ENCODE measurements at regions not wholly inside any gene's neighbourhood (a gene's known extent, or its start where the extent isn't known, plus 50 kb on each side); places are given as distances from the start of the nearest gene placed in this dataset.
"Not testable (repeated sequence)": the region's sequence is repeated elsewhere in the genome, so short reads cannot be mapped to it uniquely, and the experiment has no call there.

DNA sequence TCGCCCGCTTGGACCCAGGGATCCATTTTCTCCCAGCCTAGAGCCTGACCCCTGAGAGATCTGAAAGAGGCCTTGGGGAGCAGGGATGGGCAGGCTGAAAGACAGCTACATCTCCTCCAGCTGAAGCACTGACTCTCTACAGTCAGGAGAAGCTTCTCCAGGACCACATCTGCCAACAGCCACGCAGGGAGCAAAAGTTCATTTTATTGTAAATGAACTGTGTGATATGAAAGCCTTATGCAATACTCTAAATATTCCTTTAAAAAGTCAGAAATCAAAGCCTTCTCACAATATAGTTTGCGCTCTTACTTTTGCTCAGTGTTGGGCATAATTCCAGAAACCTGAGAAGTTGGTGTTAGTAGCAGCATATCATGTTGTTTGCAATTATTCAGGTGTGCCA, 428.9 kb upstream of the RAB6C start:
- no peak for FAIRE-seq

DNA sequence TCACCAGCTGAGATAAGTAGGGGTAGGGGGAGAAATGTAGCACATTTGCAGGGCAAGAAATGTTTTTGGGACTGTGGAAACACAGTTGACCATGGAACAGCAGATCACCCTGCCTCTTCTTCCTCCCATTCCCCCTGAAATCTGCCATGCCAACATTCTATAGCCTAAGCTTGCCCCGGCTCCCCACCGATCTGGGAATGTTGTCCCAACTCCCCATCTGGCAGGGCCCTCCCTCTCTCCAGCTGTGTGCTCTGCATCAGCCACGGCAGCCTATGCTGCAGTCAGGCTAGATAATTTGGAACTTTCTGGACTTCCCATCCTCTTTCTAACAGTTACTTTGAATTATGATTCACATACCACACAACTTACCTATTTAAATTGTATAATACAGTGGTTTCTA, 425.1 kb upstream of the RAB6C start:
- FAIRE-seq: no peak

DNA sequence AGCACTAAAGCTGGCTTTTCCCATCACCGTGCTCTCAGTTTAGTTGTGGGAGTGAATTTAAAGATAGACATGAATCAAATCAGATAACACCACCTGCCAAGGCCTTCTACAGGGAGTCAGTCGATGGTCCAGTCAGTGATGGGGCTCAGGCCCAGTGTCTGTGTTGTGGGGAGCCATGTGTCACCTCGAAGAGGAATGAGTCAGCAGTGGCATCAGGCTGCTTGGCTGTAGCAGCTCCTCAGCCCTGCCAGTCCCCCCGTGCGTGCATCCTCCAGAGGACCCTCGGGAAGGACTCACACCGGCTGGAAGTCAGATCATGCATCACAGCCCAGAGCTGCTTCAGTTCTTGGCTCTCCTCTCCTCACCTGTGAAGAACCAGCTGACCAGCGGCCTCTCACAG, 420.4 kb upstream of the RAB6C start:
- no peak for FAIRE-seq

DNA sequence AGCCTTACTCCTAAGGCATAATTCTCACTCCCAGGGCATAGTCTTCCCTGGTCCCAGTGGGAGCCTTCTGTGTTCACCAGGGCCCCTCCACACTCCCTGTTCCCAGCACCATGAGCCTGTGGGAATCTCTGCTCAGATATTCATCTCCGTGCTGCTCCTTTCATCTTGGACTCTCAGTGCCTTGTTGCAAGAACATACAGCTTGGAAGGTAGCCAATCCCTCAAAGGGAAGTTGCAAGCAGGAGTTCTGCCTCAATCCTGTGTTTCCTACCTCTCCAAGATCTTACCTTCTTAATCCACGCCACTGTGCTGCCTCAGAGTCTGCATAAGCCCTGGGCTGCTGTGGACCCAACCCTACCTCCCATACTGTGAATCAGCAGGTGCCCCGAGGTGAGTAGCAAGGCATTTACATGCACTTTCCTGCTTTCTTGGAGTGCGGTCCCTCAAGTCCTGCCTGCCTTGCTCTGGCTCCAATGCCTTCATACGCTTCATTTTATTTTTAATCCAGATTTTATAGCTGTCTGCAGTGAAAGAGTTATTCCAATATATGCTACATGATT, 413.8 kb upstream of the RAB6C start:
- no peak for FAIRE-seq

DNA sequence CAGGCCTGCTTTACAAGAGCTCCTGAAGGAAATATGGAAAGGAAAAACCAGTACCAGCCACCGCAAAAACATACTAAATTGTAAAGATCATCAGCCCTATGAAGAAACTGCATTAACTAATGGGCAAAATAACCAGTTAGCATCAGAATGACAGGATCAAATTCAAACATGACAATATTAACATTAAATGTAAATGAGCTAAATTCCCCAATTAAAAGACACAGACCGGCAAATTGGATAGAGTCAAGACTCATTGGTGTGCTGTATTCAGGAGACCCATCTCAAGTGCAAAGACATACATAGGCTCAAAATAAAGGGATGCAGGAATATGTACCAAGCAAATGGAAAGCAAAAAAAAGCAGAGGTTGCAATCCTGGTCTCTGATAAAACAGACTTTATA, 408.7 kb upstream of the RAB6C start:
- not testable (repeated sequence) for FAIRE-seq

DNA sequence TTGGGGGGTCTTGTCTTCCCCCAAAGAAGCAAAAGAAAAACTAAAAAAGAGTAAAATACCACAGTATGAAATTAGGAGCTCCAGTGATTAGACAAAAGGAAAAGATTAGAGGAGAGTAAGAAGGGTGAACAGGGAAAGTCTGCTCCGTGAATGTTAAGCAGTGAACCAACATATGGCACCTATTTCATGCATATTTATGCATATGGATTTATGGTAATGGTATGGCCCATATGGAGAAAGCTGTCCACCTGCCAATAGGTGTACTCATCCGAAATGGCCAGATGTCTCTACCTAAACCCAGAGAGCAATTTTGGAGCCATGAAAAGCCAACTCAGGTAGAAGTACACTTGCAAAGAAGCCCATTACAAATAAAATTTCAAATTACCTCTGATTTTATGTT, 404.0 kb upstream of the RAB6C start:
- no peak for FAIRE-seq

DNA sequence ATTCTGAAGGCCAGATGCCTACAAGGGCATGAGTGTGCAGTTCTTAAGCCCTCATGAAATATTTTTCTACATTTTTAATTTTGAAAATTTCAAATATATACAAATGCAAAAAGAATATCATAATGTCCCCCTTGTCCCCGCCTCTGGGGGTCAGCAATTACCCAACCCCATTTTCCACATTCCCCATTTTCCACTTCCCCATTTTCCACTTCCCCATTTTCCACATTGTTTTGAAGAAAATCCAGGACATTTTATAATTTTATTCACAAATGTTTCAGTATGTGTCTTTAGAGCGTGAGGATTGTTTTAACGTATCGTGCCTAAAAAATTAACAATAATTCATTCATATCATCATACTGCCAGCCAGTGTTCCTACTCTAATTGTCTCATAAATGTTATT, 403.6 kb upstream of the RAB6C start:
- FAIRE-seq: no peak

DNA sequence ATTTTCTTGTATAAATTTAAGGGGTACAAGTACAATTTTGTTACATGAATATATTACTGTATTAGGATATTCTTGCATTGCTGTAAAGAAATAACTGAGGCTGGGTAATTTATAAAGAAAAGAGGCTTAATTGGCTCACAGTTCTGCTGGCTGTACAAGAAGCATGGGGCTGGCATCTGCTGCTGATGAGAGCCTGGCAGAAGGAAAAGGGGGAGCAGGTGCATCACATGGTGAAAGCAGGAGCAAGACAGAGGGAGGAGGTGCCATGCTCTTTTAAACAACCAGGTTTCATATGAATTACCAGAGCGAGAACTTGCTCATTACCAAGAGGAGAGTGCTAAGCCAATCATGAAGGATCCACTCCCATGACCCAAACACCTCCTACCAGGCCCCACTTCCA, 399.5 kb upstream of the RAB6C start:
- no peak for FAIRE-seq

DNA sequence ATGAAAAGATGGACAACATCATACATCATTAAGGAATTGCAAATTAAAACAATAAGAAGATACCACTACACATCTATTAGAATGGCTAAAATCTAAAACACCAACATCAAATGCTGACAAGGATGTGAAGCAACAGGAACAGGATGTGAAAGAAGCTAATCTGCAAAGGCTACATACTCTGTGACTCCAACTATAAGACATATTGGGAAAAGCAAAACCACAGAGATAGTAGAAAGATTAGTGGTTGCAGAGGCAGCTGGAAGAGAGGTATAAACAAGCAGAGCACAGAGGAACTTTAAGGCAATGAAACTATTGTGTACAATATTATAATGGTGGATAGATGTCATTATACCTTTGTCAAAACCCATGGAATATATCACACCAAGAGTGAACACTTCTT, 393.7 kb upstream of the RAB6C start:
- FAIRE-seq: no peak

DNA sequence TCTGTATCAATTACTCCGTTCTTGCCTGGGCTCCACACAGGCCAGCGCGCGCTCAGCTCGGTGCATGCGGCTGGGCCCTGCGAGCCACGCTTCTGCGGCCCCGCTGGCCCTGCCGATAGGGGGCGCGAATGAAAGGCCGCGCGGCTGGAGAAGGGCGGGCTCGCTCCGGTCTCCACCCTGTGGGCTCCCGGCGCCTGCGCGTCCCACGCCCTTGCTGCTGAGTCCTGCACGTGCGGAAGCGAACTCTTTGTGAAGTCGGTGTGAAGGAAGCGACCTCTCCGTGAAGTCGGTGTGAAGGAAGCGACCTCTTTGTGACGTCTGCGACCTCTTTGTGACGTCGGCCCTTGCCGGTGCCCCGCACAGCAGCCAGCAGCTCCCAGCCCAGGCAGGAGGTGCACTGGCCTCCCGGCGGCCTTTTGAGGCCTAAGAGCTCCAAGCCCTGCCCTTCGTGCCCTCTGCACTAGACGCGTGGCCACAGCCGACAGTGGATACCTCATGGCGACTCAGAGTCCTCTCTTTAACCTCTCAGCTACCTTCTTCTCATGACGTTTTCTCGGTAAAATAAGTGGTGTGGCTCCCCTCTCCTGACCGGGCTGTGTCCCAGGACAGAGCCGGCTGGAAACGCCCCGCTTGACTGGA, 391.9 kb upstream of the RAB6C start:
- no peak for FAIRE-seq

DNA sequence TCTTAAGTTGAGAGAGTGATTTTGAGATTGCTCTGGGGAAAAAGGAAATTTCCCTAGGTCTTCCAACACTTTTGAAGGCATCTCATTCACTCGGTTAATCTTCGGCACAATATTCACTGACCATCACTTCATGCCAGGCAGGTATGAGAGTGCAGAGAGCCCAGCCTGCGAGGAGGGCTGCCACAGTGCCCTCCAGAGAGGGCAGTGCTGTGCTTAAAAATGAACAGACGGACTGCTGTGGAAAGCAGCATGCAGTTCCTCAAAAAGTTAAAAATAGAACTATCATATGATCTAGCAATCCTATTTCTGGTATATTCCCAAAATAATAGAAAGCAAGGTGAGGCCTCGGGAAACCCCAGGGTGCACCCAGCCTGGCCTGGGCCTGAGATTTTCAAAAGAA, 374.9 kb upstream of the RAB6C start:
- FAIRE-seq: no peak

DNA sequence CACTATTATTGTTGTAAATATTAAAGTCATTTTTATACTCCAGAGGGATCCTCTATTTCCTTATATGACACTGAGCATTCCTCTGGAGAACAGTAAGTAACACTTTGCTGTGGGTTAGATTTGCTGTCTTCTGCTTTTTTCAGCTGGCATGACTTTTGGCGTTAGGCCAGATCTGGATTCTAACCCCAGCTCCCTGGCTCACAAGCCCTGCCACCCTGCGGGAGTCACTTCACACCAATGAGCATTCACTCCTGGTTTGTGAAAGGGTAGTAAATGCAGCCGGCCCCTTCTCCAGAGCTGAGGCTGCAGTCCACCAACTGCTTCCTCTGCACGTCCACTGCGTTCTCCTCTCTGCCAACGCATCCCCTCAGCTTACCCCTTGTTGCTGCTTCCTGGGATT, 373.8 kb upstream of the RAB6C start:
- no peak for FAIRE-seq

DNA sequence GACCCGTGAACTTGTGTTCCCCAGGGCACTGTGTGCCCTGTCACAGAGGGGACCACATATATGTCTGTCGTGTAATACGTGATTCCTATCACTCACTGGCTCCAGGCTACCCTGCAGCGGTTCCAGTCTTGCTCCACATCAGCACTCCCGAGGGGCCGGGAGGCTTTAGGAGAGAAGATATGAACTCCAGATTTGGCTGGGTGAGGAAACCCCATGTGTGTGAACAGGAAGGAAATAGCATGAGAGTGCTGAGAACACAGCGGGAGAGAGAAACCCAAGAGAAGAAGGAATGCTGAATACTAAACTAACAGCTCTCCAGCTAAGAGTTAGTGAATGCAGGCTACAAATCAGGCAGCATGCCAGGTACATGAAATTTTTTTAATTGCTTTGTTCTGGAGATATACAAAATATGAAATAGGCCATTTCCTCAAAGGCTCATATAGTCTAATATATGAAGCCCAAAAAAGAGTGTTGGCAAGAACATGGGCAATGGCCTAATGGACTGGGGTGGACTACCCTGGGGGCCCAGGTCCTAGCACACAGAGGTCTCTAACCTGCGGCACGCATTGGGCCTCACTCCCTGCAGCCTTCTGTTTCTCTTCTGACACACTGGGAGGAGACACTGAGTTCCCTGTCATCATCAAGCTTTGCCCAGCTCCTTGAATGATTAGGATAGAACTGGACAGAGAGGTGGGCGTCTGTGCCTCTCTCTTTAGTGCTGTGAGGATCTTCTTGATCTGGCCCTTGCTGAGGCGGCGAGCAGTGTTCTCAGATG, 372.8 kb upstream of the RAB6C start:
- no peak for FAIRE-seq

DNA sequence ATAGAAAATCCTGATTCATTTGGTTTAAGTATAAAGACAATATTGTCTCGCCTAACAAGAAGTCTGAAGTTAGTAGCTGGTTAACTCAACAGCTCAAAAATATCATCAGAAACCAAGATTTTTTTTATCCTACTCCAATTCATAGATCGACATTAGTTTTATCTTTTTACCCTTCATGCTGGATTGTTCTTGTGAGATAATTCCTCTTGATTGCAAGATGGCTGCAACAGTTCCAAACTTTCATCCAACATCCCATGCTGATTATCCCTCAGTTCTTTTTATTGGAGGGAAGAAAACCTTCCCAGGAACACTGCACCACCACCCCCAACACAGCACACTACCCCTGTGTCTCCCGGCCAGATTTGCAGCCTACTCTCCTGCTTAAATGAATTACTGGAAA, 370.2 kb upstream of the RAB6C start:
- no peak for FAIRE-seq

DNA sequence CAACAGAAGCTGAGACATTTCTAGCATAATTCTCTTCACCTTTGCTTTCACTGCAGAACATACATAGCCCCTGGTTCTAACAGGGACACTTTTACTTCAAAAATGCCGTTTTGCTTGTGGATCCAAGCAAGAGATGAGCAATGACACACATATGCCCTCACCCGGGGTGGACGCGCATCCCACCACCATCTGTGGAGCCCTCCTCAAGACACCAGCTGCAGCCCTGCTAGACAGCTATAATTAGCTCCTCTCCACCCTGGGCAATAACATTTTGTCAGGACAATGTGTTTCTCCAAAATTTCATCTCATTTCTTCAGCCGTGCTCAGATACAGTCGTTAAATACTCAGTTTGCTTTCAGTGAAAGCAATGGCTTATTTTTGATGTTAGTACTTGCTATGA, 368.7 kb upstream of the RAB6C start:
- no peak for FAIRE-seq

DNA sequence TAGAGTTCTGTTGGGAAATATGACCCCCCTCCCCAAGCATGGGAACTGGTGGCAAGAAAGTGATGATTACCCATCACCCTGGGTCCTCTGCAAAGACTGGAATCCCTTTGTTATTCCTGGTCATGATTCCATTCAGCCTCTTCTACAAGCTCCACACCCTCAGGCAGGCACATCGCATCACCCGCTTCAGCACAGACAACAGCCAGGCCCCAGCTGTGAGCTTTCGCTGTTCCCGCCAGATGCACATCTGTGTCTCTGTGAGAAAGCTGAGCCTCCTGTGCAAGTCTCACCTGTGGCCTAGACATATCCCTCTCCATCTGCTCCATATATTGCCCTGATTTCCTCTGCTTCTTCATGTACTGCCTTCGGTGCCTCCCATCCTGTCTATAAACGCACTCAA, 368.0 kb upstream of the RAB6C start:
- FAIRE-seq: no peak

DNA sequence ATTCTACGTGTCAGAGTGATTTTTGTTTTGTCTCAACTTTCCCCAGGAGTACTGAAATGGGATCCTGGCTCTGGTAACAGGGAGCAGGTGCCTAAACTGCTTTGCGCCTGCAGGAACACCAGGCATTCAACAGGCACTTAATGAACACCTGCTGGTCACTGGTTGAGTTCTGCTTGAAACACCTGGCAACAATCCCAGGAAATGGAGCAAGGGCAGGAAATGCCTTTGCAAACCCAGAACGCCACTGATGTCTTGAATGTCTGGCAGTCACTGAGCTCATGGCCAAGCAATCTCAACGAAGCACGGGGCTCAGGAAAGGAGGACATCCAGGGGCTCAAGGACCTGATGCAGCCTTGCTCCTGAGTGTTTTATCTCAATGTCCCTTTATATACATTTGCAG, 360.0 kb upstream of the RAB6C start:
- no peak for FAIRE-seq

DNA sequence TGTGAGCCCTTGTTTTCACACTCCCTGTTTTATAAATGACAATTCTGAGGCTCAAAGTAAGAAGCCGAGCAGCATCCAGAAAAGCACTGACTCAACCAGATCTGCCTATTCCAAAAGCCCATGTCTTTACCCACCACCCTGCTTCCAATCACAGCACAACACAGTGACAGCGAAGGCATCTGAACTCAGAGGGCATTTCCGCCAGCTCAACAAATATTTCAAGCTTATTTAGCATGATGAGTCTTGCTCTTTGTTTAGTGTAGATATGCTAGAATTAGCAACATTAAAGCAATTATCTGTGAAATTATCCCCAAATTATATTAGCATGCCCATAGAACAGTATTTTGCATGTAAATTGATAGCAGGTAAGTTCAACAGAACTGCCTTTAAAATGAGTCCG, 359.1 kb upstream of the RAB6C start:
- FAIRE-seq: no peak

DNA sequence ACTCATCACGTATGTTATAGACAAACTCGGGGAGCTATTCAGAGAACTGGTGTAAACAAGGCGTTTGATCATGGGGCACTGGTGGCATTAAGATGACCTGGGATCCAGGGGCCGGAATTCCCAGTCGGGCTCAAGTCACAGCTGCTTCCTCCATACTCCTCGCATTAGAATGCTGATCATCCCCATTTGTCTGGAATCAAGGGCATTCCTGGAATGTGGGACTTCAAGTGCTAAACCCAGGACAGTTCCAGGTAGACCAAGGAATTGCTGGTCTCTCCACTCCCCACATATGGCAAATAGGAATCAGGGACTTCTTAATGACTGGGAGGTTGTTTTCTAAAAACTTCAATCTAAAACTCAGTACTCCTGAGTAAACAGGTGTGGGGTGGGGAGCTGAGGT, 355.7 kb upstream of the RAB6C start:
- no peak for FAIRE-seq

DNA sequence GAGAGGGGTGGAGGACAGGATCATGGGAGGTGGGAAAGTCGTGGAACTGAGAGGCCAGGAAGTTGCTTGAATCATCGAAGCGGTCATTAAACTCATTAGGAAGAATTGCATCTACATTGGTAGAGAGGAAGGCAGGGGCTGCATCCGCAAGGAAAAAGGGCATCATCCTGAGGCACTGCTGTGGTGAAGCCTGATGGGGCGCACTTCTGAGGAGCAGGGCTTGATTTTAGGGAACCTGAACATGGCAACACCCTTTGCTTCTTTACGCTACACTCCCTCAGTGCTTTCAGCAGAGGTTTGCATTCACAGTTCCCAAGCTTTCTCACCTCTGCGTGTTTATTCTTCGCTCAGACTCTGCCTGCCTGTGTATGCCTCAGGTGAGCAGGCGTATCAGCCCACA, 352.0 kb upstream of the RAB6C start:
- FAIRE-seq: no peak

DNA sequence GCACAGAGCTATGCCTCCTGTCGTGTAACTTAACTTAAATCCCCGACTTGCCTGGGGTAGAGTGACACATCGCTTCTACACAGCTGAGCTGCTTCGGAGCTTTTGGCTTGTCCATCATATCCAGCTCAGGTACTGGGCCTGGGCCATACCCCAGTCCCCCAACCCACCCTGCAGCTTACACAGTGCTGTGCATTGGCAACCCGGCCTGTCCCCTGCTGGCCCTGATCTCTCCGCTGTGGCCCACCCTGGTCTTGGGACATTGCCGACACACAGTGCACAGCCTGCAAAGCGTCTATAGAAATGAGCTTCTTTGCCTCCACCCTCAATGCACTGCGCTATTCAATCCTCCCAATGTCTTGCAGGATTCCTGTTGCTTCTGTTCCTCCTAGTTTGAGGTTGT, 342.8 kb upstream of the RAB6C start:
- FAIRE-seq: no peak

DNA sequence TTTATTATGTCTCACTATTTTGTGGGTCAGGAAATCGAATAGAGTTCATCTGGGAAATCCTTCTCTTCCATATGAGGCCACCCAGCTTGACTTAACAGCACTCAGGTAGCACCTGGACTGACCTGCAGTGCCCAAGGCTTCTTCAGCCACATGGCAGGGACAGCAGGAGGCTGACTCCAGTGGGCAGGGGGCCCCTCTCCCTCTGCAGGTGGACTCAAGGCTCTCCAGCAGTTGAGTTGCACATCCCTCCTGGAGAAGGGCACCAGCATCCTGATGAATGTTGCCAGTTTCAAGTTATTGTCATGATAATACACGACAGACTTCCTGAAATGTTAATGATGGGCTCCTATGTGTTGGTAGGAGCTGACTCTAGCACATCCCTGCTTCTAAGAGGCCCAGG, 338.1 kb upstream of the RAB6C start:
- no peak for FAIRE-seq

DNA sequence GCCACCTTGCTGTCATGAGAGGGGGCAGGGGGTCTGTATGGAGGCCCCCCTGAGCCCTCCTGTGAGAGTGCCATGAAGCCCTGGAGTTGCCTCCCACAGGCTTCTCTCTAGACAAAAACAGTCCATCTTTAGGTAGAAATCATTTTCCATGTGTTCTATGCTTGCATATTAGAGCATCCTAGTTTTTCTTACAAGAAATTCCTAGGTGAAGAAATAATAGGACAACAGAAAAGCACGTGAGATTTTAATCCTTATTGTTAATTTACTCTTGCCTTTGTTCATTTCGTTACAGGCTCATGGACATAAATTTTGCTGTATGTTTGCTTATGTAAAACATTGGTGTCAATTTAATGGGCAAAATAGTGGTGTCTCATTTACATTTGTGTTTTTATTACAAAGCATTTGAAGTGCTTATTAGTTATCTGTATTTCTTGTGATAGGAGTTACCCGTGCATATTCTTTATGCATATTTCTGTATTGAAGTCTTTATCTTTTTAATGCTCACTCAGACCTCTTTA, 336.9 kb upstream of the RAB6C start:
- FAIRE-seq: no peak

DNA sequence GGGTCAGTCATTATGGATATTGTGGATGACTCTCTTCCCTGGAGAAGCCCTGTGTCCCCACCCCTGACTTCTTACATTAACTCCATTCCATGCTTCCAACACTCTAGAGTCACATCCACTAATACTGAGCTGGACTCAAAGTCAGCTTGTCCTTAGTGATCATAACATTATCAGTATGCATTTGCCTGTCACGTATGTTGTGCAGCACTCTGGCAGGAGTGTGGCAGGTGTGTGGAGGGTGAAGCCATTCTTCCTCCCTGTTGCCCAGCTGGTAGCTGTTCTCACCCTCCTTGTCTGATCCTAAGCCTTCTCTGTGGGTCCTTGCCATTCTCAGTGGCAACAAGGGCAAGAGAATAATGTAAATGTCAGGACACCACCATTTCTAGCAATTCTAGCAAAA, 334.1 kb upstream of the RAB6C start:
- no peak for FAIRE-seq

DNA sequence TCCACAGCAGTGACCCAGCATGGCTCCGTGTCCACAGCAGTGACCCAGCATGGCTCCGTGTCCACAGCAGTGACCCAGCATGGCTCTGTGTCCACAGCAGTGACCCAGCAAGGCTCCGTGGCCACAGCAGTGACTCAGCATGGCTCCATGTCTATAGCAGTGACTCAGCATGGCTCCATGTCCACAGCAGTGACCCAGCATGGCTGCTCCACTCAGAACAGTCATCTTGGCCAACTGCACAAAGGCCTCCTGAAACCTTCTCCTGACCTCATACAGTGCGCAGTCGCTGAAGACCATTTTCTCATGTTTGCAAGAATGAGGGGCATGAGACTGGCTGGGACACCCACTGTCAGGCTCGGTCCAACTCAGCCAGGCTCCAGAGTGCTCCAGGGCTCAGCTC, 333.4 kb upstream of the RAB6C start:
- FAIRE-seq: no peak

Data from G401.6 (cell line).